Posterior cingulate gyrus (tissue), 11 donors: ENCODE measurements at regions not wholly inside any gene's neighbourhood (a gene's known extent, or its start where the extent isn't known, plus 50 kb on each side); places are given as distances from the start of the nearest gene placed in this dataset.
A peak's percentile ranks its signal among the peaks of the same experiment; 100 is the strongest.
"Not testable (repeated sequence)": the region's sequence is repeated elsewhere in the genome, so short reads cannot be mapped to it uniquely, and the experiment has no call there.

Experiments
- DNase-seq, 10 donors: peaks; one replicate each; pipeline versions ENCODE4 v3.0.0 to v3.0.0-alpha.2; 2020 to 2021; ENCODE audit warnings: mixed read lengths in 3 of 10
- intact Hi-C: fragments of 100-400 bp; cut with DNase I; formaldehyde crosslinking; loops from one replicate; pipeline ENCODE4 v1.15.1; 2023

DNA sequence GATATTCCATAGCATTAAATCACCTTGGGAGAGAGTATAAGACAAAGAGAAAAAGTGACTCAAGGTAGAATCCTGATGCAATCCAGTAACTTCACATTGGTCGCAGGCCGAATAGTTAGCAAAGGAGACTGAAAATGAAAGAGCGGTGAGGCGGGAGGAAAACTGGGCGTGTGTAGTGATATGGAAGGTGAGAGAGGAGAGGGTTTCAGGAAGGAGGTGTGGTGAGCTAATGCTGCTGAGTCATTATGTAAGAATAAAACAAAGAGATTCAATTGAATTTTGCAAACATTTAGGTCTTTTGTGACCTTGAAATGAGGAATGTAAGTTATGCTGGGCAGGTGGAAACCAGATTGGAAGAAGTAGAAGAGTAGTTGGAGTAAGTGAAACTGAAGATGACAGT lies 235.3 kb downstream of the C3orf38 start:
- DNase-seq, result no peak
- intact Hi-C loops, result no loop called here

DNA sequence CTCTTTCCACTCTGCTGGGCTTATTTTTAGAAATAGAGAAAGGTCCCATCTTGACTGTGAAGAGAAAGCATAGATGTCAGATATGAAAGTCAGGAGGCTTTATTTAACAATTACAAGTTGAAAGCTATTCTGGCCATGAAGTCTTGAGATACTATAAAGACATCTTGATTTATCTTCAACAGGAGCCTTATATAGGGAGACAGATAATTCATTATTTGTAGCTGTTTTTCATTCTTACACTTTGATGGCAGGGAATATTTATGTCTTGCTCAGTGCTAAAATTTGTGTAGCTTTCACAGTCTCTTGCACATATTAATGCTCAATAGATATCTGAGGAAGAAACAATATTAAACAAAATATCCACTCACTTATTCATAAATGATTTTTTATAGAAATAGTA lies 248.8 kb downstream of the C3orf38 start:
- intact Hi-C loops, result no loop called here
- no peak for DNase-seq

DNA sequence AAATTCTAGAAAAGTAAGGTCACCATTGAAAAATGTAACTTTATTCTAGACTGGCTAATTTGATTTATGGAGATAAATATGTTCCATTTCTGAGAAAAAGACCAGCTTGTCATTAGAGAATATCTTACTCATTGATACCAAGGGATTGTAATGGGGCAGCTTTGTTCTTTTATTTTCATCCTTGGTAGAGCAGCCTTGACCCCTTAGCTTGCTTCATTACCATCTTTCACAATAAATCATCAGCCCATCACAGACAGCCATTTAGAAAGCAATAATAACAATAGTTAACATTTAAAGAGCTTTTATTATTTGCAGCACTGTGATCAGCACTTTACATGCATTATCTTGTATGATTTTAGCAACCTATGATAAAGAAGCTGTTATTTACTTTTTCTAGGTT lies 253.6 kb downstream of the C3orf38 start:
- no peak for DNase-seq
- intact Hi-C loops, result no loop called here

DNA sequence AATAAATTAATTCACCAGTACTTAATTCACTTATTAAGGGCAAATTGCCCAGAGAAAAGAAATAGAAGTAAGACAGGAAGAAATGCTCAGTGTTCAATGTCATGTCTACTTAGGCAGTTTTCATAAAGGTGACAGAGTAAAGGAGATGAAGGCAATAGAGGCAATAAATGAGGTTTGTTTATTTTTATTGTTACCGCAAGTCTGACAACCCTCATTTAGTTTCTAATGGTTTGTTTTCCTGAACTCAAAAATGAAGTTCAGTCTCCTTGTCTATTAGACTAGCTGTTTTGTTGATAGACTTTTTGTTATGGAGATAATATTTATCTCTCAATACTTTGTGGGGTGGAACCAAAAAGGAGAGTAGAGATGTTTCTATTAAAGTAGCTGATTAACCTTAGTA lies 258.3 kb downstream of the C3orf38 start:
- DNase-seq, result no peak
- intact Hi-C loops, result no loop called here

DNA sequence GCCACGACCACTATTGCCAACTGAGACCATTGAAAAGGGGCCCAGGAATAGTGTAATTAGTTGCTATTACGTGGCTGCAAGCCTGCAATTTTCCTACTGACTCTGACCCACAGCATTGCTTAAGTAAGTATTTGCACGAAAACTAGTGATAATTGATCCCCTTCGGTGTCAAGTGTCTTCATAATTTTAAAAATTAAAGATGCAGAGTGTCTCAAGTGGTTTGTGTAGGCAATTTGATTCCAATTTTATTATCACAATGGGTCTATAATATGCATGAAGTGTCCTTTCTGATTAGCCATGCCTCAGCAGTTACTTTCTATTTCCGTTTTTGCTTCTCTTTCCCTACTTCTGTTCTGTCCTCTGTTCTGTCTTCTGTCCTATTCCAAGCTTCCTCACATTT lies 259.2 kb downstream of the C3orf38 start:
- DNase-seq, result no peak
- intact Hi-C loops, result no loop called here

DNA sequence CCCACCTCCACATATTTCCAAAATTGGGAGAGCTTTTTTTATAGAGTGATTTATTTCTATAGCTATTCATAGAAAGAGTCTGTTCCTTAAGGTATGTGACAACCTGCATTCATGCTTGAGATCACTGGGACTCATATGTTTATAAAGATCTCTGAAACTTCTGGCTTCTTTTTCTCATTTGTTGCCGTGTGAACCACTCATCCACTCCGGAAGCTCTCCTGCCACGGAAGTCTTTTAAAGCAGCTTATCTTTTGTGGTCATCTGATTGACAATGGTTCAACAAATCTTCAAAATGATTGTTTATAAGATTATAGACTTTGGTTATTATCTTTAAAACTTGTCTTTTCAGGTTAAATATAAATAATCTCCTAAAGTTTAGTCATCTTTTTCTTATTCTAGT lies 260.5 kb downstream of the C3orf38 start:
- DNase-seq, result no peak

DNA sequence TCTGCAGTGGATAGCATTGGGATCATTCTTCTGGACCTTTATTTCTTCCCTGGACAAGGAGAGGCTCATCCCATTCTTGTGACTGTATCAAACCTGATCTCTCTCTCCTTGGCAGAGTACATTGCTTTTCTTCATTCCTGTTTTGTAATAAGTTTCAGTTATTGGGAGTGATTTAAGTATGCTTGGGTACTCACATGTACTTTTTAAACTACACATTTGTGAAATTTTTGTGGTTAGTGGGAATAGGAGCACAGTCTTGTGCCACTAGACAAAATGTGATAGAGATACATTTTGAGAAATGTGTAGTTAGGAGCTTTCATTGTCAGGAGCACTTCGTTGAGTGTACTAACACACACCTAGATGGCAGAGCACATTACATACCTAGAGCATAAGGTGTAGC lies 262.6 kb downstream of the C3orf38 start:
- intact Hi-C loops, result no loop called here
- no peak for DNase-seq

More for the DNA sequence above, 260.5 kb downstream of the C3orf38 start:
- intact Hi-C loops, result no loop called here

DNA sequence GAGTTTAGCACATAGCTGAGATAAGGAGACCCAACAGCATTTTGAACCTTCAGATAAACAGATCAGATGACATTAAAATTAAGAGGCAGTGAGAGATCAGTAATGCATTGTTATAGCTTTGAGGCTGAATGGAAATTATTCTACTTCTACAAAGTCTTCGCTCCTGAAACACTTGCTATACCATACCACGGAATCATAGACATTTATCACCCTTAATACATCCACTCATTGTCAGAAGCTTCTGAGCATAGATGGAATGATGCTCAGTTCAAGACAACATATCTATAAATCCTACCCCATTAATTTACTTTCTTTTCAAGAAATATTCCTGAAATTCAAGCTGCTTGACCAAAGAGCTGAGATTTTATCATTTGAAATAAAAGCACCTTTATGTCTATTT lies 266.7 kb downstream of the C3orf38 start:
- intact Hi-C loops, result no loop called here
- DNase-seq, result no peak

DNA sequence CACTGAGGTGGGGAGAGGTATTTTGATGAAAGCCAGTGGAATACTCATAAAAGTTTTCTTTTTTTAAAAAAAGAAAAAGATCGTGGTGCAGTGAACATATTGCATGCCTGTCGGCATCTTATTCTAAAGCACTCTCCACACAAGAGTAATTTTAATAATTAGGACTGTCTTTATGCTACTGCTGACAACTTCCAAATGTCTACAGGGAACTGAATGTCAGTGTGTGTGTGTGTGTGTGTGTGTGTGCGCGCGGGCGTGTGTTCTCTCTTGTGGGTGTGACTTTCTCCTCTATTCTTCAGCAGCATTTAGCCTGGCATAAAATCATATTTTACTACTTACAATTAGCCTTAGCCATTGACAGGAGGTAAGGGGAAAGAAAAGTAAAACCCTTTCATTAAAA lies 268.5 kb downstream of the C3orf38 start:
- no peak for DNase-seq
- intact Hi-C loops, result no loop called here

DNA sequence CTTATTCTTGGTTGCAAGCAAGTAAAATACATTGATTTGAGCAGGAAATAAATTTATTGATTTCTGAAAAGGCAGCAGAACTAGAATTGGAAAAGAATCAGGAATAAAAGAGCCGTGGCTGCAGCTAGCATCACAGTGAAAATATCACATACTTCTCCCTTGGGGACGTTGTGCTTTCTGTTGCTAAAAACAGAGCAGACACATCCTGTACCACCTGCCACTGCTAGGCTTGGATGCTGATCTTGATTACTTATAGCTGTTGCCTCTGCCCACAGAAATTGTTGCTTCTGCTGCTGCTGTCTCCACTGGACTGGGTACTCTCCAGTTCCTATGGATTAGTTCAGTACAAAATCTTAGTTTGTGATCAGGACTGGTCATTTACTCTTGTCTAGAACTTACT lies 283.8 kb downstream of the C3orf38 start:
- intact Hi-C loops, result no loop called here
- peak in 5 of 10 donors; percentile 13 to 71 (median 14) for DNase-seq

DNA sequence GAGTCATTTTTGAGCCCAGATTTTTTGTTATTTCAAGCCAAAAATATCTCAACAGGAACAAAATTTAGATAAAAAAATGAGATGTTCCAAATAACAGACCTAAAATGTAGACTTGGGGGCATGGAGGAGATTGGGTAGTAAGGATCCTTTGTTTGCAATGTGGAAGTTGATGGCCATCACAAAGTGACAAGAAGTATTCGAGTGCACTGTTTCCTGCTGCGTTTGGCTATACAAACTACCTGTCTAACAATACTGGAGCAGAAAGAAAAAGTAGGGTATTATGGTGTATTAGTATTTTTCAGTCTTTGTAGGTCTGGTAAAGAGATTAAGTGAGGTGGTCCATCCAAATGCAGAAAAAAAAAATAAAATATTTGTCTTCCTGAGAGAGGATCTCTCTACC lies 284.2 kb downstream of the C3orf38 start:
- no peak for DNase-seq
- intact Hi-C loops, result no loop called here

DNA sequence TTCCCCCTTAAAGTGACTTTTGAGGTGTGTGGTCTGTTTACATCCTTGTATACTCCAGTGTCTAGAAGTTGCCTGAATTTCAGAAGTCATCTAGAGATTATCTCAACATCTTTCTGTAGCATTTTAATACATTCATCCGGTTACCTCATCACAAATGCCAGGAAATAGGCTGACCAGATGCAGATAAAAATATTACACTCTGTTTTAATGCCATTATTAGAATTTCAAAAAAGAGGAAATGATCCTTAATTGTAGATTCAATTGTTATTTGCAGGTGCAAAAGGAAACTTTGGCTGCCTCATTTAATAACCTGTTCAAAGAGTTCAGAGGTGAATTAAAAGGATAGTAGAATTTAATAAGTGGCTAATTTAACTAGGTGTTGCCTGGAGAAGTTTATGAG lies 290.9 kb downstream of the C3orf38 start:
- no peak for DNase-seq
- intact Hi-C loops, result no loop called here

DNA sequence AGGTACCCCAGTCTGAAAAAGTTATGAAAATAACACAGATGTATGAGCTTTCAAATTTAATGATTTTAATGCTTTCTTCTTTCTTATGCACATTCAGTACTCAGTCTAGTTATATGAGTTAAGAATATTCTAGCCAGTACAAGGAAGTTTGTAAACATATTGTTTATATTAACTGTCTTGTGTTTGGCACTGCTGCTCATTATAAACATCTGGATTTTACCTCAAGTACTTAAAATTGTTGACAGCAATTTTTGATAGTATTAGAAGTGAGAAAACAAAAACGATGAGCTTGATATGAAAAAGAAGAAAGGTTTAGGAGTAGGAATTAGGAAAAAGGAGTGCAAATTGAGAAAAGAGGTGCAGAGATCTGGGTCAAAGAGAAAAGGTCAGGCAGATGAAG lies 293.3 kb downstream of the C3orf38 start:
- intact Hi-C loops, result no loop called here
- DNase-seq, result no peak

DNA sequence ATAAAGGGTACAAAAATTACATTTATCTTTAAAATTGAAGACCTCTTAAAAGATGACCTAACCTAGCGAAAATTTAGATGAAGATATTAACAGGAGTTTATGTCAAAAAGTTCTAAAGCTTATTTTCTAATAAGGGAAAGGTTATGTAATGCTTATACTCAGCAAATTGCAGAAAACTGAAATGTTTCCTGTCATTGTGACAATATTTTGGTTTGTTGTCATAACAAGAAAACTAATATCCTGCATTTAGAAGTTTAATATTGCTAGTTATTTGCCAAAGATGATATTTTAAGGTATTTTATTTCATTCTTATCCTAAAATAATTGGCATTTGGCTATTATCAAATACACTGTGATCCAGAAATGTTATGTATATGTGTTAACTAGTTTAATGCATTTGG lies 294.5 kb downstream of the C3orf38 start:
- DNase-seq, result no peak
- intact Hi-C loops, result no loop called here

DNA sequence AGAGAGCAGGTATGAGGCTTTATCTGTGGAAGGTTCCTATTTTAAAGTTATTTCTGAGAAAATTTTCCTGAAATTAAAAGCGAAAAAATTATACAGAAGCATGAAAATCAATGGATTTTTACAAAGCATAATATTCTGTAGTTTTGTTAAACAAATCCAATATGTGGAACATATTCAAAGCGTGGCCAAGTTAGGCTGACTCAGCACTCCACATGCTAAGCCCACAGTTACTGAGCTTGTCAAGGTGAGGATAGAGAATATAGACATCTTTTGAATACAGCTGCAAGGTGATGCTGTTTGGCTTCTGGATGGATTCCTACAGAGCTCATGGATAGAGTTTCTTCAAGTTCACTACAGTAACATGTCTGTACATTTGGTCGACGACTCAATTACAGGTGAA lies 302.5 kb downstream of the C3orf38 start:
- intact Hi-C loops, result no loop called here
- no peak for DNase-seq

DNA sequence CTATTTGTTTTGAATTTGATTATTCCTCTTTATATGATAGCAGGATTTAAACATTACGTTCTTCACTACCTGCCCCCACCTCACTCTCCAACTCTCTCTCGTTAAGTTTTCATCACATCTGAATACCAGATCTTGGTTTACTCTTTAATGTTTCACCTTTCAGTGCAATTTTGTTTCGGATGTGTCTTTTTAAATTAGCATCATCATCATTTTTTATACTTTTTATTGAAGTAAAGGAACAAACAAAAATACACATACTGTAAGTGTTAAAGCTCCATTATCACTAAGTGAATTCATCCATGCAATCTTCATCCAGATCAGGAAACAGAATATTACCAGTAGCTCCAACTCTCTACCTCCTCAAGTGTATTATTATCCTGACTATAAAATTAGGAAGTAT lies 310.6 kb downstream of the C3orf38 start:
- intact Hi-C loops, result no loop called here

DNA sequence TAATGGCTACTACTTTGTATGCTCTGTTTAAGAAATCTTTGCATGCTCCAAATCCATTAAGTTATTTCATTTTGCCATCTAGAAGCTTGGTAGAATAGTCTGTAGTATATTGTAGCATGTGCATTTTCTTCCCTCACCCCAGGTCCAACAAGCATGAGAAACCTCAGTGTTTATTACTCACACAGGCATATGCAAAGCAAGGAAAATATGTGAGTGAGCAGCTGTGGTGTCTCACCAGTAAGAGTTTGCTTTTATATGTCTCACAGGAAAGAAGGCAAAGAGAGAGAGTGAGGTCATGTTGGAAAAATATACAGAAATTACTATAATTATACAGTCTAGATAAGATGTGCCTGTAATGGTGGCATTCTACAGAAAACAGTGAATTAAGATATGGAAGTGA lies 312.5 kb downstream of the C3orf38 start:
- DNase-seq, result no peak
- intact Hi-C loops, result no loop called here

More for the DNA sequence above, 310.6 kb downstream of the C3orf38 start:
- DNase-seq, result no peak

DNA sequence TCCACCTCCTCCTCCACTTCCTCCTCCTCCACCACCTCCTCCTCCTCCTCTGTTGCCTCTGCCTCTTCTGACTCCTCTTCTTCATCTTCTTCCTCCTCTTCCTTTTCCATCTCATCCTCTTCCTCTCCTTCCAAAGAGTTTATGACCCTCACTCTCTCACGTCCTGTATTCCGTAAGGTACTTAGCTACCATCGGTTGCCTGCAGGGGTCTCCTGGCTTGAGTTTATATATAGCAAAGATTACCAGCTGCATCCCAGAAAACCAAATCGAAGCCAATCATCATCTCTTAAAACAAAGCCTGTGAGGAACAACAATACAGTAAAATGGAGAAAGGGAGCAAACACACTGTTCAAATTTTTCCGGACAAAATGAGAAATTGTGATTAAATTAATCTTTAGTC lies 317.4 kb downstream of the C3orf38 start:
- DNase-seq, result no peak
- intact Hi-C loops, result no loop called here

DNA sequence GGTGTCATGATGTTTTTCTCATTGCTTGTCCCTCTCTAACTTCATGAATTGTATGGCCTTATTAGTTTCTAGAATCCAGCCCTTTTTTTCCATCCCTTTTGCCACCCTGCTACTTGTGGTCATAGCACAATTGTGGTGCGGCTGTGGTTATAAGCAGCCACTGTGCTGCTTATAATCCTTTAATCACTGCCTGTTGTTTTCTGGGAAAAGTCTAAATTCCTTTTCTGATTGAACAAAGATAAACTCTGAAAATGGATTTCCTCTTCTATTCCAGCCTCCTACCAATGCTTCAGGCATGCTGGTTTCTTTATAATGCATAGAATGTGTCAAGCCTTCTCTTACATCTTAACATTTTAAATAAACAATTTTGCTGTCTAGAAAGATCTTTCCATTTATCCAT lies 319.5 kb downstream of the C3orf38 start:
- intact Hi-C loops, result no loop called here
- no peak for DNase-seq

DNA sequence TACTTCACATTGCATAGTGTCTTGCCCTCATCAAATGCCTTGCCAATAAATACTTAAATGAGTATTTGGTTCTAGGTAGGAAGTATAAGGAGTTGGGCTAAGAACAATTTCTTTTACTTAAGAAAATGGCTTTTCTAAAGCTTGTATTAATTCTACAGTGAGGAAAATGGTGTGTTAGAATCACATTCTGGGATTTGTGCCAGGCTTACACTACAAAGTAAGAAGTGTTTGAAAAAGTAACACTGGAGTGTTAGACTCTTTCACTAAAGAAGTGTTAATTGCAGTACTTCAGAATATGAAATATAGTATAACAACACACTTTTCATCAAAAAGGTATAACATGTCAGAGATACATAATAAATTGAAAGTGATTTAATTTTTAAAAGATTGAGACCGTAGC lies 328.7 kb downstream of the C3orf38 start:
- intact Hi-C loops, result no loop called here

DNA sequence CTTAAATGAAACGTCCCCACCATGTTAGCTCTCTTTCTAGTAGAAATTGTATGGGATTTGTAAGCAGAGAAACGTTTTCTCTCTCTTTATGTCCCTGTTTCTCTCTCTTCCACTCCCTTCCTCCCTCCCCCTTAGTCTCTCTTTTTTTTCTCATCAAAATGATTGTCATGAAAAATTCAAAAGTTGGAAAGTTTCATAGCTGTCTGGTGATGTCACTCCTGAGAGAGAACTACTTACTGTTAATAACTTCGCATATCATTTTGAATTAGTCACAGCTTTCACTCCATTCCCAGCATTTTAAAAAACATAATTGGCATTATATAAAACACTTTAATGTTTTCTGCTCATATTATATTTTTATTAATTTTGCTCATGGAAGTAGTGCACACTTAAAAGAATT lies 331.1 kb downstream of the C3orf38 start:
- intact Hi-C loops, result no loop called here
- DNase-seq, result no peak

More for the DNA sequence above, 328.7 kb downstream of the C3orf38 start:
- DNase-seq, result no peak

DNA sequence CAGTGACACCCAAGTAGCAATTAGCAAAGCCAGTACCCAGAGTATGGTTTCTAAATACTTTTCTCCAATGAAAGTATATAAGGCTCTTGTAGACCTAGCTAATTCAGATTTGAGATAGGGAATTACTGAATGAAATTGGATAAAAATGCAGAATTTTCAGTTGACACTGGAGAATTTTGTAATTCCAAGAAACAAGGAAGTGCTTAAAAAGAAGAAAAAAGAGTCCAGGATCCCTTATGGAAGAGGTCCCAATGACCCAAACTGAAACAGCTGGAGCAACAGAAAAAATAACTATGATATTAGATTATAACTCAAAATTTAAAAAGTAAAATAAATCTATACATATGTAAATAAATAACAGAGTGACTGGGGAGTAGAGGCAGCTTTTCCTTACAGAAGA lies 335.2 kb downstream of the C3orf38 start:
- no peak for DNase-seq
- intact Hi-C loops, result no loop called here

DNA sequence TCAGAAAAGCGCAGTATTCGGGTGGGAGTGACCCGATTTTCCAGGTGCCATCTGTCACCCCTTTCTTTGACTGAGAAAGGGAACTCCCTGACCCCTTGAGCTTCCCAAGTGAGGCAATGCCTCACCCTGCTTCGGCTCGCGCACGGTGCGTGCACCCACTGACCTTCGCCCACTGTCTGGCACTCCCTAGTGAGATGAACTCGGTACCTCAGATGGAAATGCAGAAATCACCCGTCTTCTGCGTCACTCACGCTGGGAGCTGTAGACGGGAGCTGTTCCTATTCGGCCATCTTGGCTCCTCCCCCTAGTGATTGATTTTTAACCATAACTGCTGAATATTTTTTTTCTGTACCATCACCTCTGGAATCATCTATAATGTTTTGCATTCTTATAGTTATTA lies 359.1 kb downstream of the C3orf38 start:
- peak in 1 of 10 donors; percentile 61 for DNase-seq
- intact Hi-C loops, result not testable (repeated sequence)

DNA sequence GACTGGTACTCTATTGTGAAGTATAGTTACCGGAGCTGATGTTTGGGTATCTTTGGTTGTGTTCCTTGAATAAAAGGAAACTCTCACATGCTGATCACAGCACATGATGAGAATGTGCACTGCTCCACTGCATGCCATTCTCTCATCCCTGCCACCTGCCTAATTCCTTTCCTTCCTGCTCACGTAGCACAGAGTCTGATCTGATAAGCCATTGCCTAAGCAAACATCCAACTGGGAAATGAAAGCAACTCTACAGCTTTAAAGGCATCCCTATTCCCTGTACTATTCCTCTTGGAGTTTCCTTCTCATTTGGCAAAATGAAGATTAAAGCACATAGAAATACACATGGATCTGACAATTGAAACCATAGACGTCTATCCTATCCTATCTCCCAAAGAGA lies 359.8 kb downstream of the C3orf38 start:
- intact Hi-C loops, result no loop called here
- no peak for DNase-seq
